Choroid plexus epithelial cell (primary cell): ENCODE measurements at regions not wholly inside any gene's neighbourhood (a gene's known extent, or its start where the extent isn't known, plus 50 kb on each side); places are given as distances from the start of the nearest gene placed in this dataset.

Experiments used
- DNase-seq: peaks from one replicate; pipeline ENCODE4 v3.0.0-alpha.2; 2010; ENCODE audit warnings: low read depth
- H3K4me3 ChIP-seq: 2 replicates; pipeline ENCODE4 v1.5.1; 2011; ENCODE audit warnings: low read depth, mild to moderate bottlenecking, control low read depth, low read length, moderate library complexity
- TF ChIP-seq, protein P1 (sequence below): conservative IDR thresholded peaks from 2 replicates; pipeline ENCODE4 v1.5.1; 2011; ENCODE audit warnings: low read depth, mild to moderate bottlenecking, control low read depth, inconsistent platforms, low read length, moderate library complexity

DNA sequence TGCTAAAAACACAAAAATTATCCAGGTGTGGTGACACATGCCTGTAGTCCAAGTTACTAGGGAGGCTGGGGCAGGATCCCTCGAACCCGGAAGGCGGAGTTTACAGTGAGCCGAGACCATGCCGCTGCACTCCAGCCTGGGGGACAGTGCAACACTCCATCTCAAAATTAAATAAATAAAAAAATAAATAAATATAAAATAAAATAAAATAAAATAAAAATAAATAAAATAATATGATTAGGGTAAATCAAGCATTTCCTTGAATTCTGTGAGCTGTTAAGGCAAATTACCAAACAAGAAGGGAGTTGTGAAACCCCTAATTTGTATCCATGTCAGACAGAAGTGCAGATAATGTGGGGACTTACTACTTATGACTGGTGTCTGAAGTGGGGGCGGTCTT lies 1928.9 kb upstream of the IGFBP7 start:
- no peak for DNase-seq
- TF ChIP-seq, protein P1, sequence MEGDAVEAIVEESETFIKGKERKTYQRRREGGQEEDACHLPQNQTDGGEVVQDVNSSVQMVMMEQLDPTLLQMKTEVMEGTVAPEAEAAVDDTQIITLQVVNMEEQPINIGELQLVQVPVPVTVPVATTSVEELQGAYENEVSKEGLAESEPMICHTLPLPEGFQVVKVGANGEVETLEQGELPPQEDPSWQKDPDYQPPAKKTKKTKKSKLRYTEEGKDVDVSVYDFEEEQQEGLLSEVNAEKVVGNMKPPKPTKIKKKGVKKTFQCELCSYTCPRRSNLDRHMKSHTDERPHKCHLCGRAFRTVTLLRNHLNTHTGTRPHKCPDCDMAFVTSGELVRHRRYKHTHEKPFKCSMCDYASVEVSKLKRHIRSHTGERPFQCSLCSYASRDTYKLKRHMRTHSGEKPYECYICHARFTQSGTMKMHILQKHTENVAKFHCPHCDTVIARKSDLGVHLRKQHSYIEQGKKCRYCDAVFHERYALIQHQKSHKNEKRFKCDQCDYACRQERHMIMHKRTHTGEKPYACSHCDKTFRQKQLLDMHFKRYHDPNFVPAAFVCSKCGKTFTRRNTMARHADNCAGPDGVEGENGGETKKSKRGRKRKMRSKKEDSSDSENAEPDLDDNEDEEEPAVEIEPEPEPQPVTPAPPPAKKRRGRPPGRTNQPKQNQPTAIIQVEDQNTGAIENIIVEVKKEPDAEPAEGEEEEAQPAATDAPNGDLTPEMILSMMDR = no peak
- H3K4me3 ChIP-seq = no peak overlapping the region

- TF ChIP-seq, protein P1 = no peak
- DNase-seq = no peak
- no peak overlapping the region for H3K4me3 ChIP-seq
Observed at GRCh38 chr4:59044286-59044900, 1934.2 kb upstream of the IGFBP7 start.

GRCh38 chr4:59054086-59054485 lies 1943.9 kb upstream of the IGFBP7 start:
- H3K4me3 ChIP-seq = no peak overlapping the region
- no peak for DNase-seq
- TF ChIP-seq, protein P1 = no peak

DNA sequence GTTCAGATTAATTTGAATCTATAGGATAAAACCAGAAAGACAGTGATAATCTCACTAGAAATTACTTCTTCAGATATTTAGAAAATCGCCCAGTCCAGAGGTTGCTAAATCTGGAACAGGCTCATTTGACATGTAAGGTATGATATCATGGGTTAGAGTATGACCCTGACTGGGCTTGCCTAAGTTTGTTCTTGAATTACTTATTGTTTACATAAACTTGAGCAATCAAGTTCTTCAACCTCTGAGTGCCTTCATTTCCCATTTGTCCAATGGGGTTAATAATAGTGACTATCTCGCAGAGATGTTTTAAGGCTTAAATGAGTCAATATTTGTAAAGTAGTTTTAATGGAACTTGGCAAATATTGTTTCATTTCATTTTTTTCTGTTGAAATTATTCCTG lies 1947.6 kb upstream of the IGFBP7 start:
- TF ChIP-seq, protein P1 = no peak
- DNase-seq = no peak

GRCh38 chr4:59058543-59058942 lies 1948.4 kb upstream of the IGFBP7 start:
- TF ChIP-seq, protein P1 = no peak

More for the DNA sequence above, 1947.6 kb upstream of the IGFBP7 start:
- H3K4me3 ChIP-seq = no peak overlapping the region

GRCh38 chr4:59060002-59060846 lies 1950.0 kb upstream of the IGFBP7 start:
- DNase-seq = no peak
- TF ChIP-seq, protein P1 = no peak
- H3K4me3 ChIP-seq = no peak overlapping the region

More at GRCh38 chr4:59058543-59058942, 1948.4 kb upstream of the IGFBP7 start:
- no peak for DNase-seq
- H3K4me3 ChIP-seq = no peak overlapping the region

- DNase-seq = no peak
- H3K4me3 ChIP-seq = no peak overlapping the region
- TF ChIP-seq, protein P1 = no peak
Observed at GRCh38 chr4:59060895-59061294, 1950.7 kb upstream of the IGFBP7 start.
